ENCODE measurements at regions not wholly inside any gene's neighbourhood (a gene's known extent, or its start where the extent isn't known, plus 50 kb on each side); places are given as distances from the start of the nearest gene placed in this dataset.

- Histone ChIP-seq H3K4me1 (ENCODE audit: control insufficient read depth, insufficient read depth, low read length, unreplicated experiment) (no peaks in the 10 kb centered on the region), H3K27ac (ENCODE audit: low read depth, low read length) (no peak overlapping the region), H3K79me2 (ENCODE audit: control insufficient read depth, insufficient read depth, low read length, unreplicated experiment) (no peaks in the 10 kb centered on the region), H3K36me3 (ENCODE audit: insufficient read depth, low read length) (no peaks in the 10 kb centered on the region), H3K27me3 (ENCODE audit: insufficient read depth, low read length) (no peaks in the 10 kb centered on the region), H2AFZ (ENCODE audit: low read length, unreplicated experiment) (no peak overlapping the region), H3K4me3 (ENCODE audit: low read depth, low read length) (no peak overlapping the region)
These were observed 301.3 kb upstream of the RBMS1 start for GRCh38 chr2:160794926-160795325.

DNA sequence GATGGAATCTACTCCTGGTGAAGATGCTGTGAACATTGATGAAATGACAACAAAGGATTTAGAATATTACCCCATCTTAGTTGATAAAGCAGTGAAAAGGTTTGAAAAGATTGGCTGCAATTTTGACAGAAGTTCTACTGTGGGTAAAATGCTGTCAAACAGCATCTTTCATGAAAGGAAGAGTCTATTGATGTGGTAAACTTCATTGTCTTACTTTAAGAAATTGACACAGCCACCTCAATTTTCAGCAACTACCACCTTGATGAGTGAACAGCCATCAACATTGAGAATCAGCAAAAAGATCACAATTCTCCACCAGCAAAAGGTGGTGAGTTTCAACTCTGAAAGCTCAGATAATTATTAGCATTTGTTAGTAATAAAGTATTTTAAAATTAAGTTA is 310.3 kb upstream of the RBMS1 start:
- Histone ChIP-seq H2AFZ (ENCODE audit: low read length, unreplicated experiment) (no peak overlapping the region), H3K79me2 (ENCODE audit: control insufficient read depth, insufficient read depth, low read length, unreplicated experiment) (no peaks in the 10 kb centered on the region), H3K27ac (ENCODE audit: low read depth, low read length) (no peak overlapping the region), H3K4me1 (ENCODE audit: control insufficient read depth, insufficient read depth, low read length, unreplicated experiment) (no peaks in the 10 kb centered on the region), H3K36me3 (ENCODE audit: insufficient read depth, low read length) (no peaks in the 10 kb centered on the region), H3K4me3 (ENCODE audit: low read depth, low read length) (no peak overlapping the region), H3K27me3 (ENCODE audit: insufficient read depth, low read length) (no peaks in the 10 kb centered on the region)

DNA sequence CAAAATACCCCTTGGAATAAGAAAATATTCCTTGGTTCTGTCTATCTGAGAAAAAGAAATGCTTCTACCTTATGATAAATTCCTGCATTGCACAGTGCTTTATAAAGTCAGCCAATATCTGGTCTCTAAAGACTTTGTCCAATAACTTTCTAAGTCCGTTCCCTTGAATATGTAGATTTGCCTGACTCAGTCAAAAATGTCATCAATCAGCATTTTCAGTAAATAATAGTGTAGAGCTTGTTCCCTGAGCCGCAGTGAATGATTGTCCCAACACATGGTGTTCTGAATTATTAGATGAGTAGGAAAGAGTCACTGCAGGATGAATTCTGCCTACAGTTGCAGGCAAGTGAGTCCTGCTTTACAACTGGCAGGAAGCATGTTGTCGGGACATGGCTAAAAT is 316.8 kb upstream of the RBMS1 start:
- Histone ChIP-seq H2AFZ (ENCODE audit: low read length, unreplicated experiment) (no peak overlapping the region), H3K79me2 (ENCODE audit: control insufficient read depth, insufficient read depth, low read length, unreplicated experiment) (no peaks in the 10 kb centered on the region), H3K27me3 (ENCODE audit: insufficient read depth, low read length) (no peaks in the 10 kb centered on the region), H3K4me3 (ENCODE audit: low read depth, low read length) (no peak overlapping the region), H3K27ac (ENCODE audit: low read depth, low read length) (no peak overlapping the region), H3K4me1 (ENCODE audit: control insufficient read depth, insufficient read depth, low read length, unreplicated experiment) (no peaks in the 10 kb centered on the region), H3K36me3 (ENCODE audit: insufficient read depth, low read length) (no peaks in the 10 kb centered on the region)

GRCh38 chr2:160812830-160813505 is 319.4 kb upstream of the RBMS1 start:
- no peaks in the 10 kb centered on the region for H3K4me1 ChIP-seq (ENCODE audit: control insufficient read depth, insufficient read depth, low read length, unreplicated experiment)
- no peaks in the 10 kb centered on the region for H3K27me3 ChIP-seq (ENCODE audit: insufficient read depth, low read length)
- no peak overlapping the region for H3K4me3 ChIP-seq (ENCODE audit: low read depth, low read length)
- no peak overlapping the region for H3K27ac ChIP-seq (ENCODE audit: low read depth, low read length)
- H2AFZ ChIP-seq (ENCODE audit: low read length, unreplicated experiment): no peak overlapping the region
- H3K79me2 ChIP-seq (ENCODE audit: control insufficient read depth, insufficient read depth, low read length, unreplicated experiment): no peaks in the 10 kb centered on the region
- H3K36me3 ChIP-seq (ENCODE audit: insufficient read depth, low read length): no peaks in the 10 kb centered on the region

- Histone ChIP-seq H3K27me3 (ENCODE audit: insufficient read depth, low read length) (no peaks in the 10 kb centered on the region), H2AFZ (ENCODE audit: low read length, unreplicated experiment) (no peak overlapping the region), H3K4me3 (ENCODE audit: low read depth, low read length) (no peak overlapping the region), H3K79me2 (ENCODE audit: control insufficient read depth, insufficient read depth, low read length, unreplicated experiment) (no peaks in the 10 kb centered on the region), H3K36me3 (ENCODE audit: insufficient read depth, low read length) (no peaks in the 10 kb centered on the region), H3K27ac (ENCODE audit: low read depth, low read length) (no peak overlapping the region), H3K4me1 (ENCODE audit: control insufficient read depth, insufficient read depth, low read length, unreplicated experiment) (no peaks in the 10 kb centered on the region)
These were observed 319.9 kb upstream of the RBMS1 start for GRCh38 chr2:160813506-160813858.

DNA sequence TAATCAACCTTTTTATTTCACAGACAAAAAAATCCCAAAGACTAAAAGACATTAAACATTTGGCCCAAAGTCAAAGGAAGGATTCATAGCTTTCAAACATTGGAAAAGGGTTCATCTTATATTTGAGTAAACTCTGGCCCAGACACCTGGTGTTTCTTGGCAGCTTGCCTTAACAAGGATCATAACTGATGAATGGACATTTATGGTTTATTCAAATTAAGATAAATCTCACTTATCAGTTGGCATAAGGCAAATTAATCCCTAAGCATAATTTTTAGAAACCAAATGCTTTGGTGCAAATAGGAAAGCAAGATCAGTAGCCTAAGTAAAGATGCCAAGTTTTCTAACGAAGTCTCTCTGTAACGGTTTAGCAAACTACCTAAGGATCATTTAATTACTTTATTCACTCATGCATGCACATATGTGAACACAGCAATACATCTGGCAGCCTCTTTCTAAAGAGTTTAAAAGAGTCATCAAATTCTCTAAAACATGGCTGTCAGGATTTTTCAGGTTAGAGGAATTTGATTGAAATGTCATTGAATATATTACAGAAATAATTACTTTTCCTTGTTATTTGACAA is 323.4 kb upstream of the RBMS1 start:
- Histone ChIP-seq H3K79me2 (ENCODE audit: control insufficient read depth, insufficient read depth, low read length, unreplicated experiment) (no peaks in the 10 kb centered on the region), H3K27me3 (ENCODE audit: insufficient read depth, low read length) (no peaks in the 10 kb centered on the region), H2AFZ (ENCODE audit: low read length, unreplicated experiment) (no peak overlapping the region), H3K4me1 (ENCODE audit: control insufficient read depth, insufficient read depth, low read length, unreplicated experiment) (no peaks in the 10 kb centered on the region), H3K27ac (ENCODE audit: low read depth, low read length) (no peak overlapping the region), H3K36me3 (ENCODE audit: insufficient read depth, low read length) (no peaks in the 10 kb centered on the region), H3K4me3 (ENCODE audit: low read depth, low read length) (no peak overlapping the region)

- Histone ChIP-seq H3K36me3 (ENCODE audit: insufficient read depth, low read length) (no peaks in the 10 kb centered on the region), H3K4me1 (ENCODE audit: control insufficient read depth, insufficient read depth, low read length, unreplicated experiment) (no peaks in the 10 kb centered on the region), H3K27me3 (ENCODE audit: insufficient read depth, low read length) (no peaks in the 10 kb centered on the region), H3K79me2 (ENCODE audit: control insufficient read depth, insufficient read depth, low read length, unreplicated experiment) (no peaks in the 10 kb centered on the region), H3K27ac (ENCODE audit: low read depth, low read length) (no peak overlapping the region), H3K4me3 (ENCODE audit: low read depth, low read length) (no peak overlapping the region), H2AFZ (ENCODE audit: low read length, unreplicated experiment) (no peak overlapping the region)
These were observed 327.1 kb upstream of the RBMS1 start for GRCh38 chr2:160820691-160821090.

DNA sequence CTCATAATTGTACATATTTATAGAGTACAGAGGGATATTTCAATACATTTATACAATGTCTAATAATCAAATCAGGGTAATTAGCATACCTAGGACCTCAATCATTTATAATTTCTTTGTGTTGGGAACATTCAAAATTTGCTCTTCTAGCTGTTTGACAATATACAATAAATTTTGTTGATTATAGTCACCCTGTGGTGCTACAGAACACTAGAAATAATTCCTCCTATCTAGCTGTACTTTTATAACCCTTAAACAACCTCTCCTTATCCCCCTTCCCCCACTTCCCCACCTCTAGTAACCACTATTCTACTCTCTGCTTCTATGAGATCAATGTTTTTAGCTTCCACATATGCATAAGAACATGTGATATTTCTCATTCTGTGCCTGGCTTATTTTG is 328.4 kb upstream of the RBMS1 start:
- Histone ChIP-seq H3K4me3 (ENCODE audit: low read depth, low read length) (no peak overlapping the region), H2AFZ (ENCODE audit: low read length, unreplicated experiment) (no peak overlapping the region), H3K4me1 (ENCODE audit: control insufficient read depth, insufficient read depth, low read length, unreplicated experiment) (no peaks in the 10 kb centered on the region), H3K27me3 (ENCODE audit: insufficient read depth, low read length) (no peaks in the 10 kb centered on the region), H3K27ac (ENCODE audit: low read depth, low read length) (no peak overlapping the region), H3K36me3 (ENCODE audit: insufficient read depth, low read length) (no peaks in the 10 kb centered on the region), H3K79me2 (ENCODE audit: control insufficient read depth, insufficient read depth, low read length, unreplicated experiment) (no peaks in the 10 kb centered on the region)

DNA sequence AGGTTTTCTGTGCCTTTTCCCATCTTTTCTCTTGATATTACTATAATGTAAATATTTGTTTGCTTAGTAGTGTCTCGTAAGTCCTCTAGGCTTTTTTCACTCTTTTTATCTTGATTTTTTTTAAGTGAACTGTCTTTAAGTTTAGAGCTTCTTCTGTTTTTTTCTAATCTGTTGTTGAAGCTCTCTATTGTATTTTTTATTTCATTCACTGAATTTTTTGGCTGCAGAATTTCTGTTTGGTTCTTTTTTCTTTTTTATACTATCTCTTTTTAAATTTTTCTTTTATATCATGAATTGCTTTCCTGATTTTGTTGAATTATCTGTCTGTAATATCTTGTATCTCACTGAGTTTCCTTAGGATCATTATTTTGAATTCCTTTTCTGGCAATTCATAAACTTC is 331.8 kb upstream of the RBMS1 start:
- Histone ChIP-seq H3K4me1 (ENCODE audit: control insufficient read depth, insufficient read depth, low read length, unreplicated experiment) (no peaks in the 10 kb centered on the region), H3K79me2 (ENCODE audit: control insufficient read depth, insufficient read depth, low read length, unreplicated experiment) (no peaks in the 10 kb centered on the region), H3K27ac (ENCODE audit: low read depth, low read length) (no peak overlapping the region), H3K27me3 (ENCODE audit: insufficient read depth, low read length) (no peaks in the 10 kb centered on the region), H3K36me3 (ENCODE audit: insufficient read depth, low read length) (no peaks in the 10 kb centered on the region), H3K4me3 (ENCODE audit: low read depth, low read length) (no peak overlapping the region), H2AFZ (ENCODE audit: low read length, unreplicated experiment) (no peak overlapping the region)

DNA sequence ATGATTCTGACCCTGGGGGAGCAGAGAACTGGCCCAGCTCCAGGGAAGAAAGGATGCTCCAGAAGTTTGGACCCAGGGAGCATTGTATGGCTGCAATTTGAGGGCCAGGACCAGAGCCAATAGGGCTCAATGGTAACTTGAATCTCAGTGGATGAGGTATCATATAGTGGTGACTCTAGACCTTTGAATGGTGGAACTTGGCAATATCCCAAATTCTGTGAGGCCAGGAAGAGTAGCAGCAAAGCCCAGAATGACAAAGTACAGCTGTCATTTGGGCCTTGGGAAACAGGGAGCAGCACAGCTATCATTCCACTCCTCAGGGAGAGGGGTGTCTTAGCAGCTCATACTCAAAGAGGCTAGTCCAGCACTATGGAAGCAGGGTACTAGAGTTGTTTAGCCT is 332.9 kb upstream of the RBMS1 start:
- Histone ChIP-seq H3K4me3 (ENCODE audit: low read depth, low read length) (no peak overlapping the region), H3K36me3 (ENCODE audit: insufficient read depth, low read length) (no peaks in the 10 kb centered on the region), H3K4me1 (ENCODE audit: control insufficient read depth, insufficient read depth, low read length, unreplicated experiment) (no peaks in the 10 kb centered on the region), H3K27me3 (ENCODE audit: insufficient read depth, low read length) (no peaks in the 10 kb centered on the region), H2AFZ (ENCODE audit: low read length, unreplicated experiment) (no peak overlapping the region), H3K27ac (ENCODE audit: low read depth, low read length) (no peak overlapping the region), H3K79me2 (ENCODE audit: control insufficient read depth, insufficient read depth, low read length, unreplicated experiment) (no peaks in the 10 kb centered on the region)

GRCh38 chr2:160828076-160828475 is 332.2 kb upstream of the TANK start:
- H3K4me3 ChIP-seq (ENCODE audit: low read depth, low read length): no peak overlapping the region
- H3K27ac ChIP-seq (ENCODE audit: low read depth, low read length): no peak overlapping the region
- H3K27me3 ChIP-seq (ENCODE audit: insufficient read depth, low read length): no peaks in the 10 kb centered on the region
- H3K4me1 ChIP-seq (ENCODE audit: control insufficient read depth, insufficient read depth, low read length, unreplicated experiment): no peaks in the 10 kb centered on the region
- no peak overlapping the region for H2AFZ ChIP-seq (ENCODE audit: low read length, unreplicated experiment)
- no peaks in the 10 kb centered on the region for H3K36me3 ChIP-seq (ENCODE audit: insufficient read depth, low read length)
- no peaks in the 10 kb centered on the region for H3K79me2 ChIP-seq (ENCODE audit: control insufficient read depth, insufficient read depth, low read length, unreplicated experiment)

Measured in ACC112 (cell line).